ENCODE measurements at regions not wholly inside any gene's neighbourhood (a gene's known extent, or its start where the extent isn't known, plus 50 kb on each side); places are given as distances from the start of the nearest gene placed in this dataset.

DNA sequence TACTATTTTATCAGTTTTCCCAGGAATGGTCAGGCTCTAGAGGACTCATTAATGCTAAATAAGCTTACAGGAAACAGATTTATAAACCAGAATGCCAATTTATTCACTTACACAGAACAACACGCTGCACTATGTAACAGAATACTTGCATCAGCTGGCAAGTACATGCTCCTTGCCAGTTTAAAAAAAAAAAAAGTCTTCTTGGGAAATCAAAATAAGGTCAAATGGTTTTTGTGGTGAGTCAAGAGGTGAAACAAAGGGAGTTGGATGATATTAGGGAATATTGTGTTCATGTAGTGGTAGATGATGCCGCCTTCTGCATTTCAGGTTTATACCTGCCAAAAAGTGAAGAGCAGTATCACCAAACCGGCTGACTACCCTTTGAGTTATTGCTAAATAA is 1322.1 kb upstream of the ZEB2 start:
- peak; percentile 42 for DNase-seq

DNA sequence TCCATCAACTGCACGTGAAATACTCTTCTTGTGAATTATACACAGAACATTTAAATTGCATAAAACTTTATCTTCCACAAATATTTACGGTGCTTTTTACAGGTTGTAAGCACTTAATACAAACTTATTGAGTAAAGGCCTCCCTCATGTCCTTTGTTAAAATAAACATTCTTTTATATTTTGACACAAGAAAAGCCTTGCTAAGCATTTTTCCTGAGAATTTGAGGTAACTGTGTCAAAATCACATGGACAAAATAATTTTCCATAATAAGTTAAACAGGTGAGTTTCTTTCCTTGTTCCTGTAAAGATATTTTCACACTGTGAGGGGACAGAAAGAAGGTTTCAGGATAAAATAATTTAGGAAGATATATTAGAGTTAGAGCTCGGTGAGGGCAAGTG is 1317.1 kb upstream of the ZEB2 start:
- DNase-seq: no peak

DNA sequence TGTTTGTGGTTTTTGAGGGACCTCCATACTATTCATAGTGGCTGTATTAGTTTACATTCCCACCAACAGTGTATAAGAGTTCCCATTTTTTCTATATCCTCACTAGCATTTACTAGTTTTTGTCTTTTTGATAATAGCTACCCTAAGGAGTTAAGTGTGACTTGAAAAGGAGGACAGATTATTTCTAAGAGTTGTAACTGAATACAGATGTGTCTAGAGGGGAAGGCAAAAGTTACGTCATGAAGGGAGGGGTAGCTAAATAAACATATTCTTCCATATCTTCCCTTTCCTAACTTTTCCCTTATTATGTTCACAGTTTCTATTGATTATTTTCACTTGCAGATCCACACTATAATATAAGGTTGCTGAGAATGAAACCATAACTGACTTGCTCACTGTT is 1315.7 kb upstream of the ZEB2 start:
- DNase-seq: no peak

DNA sequence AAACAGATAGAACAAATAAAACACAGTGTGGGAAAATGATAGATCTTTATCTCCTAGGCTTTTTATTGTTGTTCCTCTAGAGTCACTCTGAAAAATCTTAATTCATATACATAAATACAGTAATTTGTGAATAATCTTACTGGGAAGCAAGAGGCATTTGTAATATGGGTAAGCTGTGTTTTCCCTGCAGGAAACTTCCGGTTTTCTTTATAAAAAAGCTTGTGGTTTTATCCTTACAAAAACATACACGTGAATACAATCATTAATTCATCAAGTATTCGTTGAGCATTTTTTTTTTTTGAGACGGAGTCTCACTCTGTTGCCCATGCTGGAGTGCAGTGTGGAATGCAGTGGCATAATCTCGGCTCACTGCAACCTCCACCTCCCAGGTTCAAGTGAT is 1312.8 kb upstream of the ZEB2 start:
- no peak for DNase-seq

DNA sequence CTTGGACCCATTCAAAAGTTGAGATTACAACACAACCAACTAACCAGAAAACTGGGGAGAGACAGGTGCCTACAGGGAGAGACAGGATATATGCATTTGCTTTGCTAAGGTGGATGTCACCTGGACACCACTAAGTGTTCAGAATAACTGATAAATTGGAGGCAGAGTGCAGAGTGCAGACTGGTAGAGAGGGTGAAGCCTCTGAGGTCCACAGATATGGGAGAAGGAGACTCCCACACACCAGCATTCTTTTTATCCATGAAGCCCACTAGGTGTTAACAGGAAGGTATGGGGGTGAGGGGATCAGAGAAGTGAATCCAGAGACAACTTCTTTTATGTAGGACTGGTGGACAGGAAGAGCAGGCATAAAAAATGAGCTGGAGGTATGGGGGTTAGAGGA is 1310.0 kb upstream of the ZEB2 start:
- no peak for DNase-seq

DNA sequence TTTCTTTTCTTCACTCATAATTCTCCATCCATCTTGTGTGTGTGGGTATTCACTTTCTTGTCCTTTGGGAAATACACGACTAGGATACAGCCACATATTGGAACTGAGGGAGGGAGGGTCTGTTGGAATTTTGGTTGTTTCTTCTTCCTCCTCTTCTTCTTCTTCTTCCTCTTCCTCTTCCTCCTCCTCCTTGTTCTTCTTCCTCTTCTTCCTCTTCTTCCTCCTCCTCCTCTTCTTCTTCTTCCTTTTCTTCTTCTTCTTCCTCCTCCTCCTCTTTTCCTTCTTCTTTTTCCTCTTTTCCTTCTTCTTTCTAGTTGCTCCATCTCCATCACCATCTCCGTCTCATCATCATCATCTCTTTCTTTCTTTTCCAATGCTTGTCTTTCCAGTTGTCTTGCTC is 1307.3 kb upstream of the ZEB2 start:
- no peak for DNase-seq

DNA sequence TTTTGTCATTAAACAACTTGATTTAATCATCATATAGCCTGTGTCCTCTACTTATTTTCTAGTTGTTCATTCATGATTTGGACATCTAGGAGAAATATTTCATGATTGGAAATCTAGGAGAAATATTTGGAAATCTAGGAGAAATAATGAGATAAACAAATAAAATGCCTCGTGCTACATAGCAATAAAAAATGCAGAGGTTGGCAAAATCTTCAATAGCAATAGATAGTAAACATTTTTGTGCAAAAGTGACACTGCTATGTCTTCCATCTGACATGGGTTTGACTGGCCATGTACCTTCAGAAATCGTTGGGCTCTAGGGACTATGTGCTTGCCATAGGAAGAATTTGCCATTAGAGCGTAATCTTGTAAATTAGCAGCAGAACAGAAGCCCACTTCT is 1304.5 kb upstream of the ZEB2 start:
- DNase-seq: no peak

DNA sequence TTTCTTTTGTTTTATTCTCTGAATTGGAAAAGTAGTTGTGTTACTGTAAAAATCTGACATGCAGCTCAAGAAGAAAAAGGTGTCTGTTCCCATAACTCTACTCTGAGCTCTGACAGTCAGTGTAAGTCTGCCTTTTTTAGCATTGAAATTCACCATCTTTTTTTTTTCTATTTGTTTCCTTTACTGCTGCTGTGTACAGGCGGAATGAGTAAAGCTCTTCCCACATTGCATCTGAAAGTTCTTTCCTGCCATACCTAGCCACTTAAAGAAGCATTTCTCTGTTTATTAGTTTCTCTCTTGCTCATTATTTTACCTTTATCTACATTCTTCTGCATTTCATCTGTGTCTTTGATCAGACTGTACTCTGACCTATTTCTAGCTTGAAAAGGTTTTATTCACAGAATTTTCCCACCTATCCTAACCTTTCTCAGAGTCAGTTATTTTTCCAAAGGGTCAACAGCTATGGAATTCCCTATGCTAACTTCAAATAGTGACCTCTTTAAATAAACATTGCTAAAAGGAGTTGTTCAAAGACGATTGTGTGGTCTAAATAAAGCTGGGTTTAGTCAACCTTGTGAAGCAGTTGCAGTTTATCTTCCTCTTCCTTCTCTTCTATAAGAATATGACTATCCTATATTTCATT is 1303.1 kb upstream of the ZEB2 start:
- no peak for DNase-seq

DNA sequence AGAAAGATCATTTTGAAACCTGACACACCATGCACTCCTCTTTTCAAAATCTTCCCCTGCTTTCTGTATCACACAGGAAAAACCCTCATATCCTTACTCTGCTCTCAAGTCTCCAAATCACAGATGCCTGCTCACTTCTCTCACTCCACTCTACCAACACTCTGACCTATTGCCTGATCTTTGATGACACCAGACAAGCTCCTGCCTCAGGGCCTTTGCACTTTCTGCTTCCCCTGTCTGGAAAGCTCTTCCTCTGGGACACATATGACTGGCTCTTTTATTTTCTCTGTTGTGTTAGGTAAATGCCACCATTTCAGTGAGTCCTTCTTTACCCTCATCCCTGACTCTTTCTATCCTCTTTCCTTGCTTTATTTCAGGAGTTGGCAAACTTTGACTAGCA is 1300.7 kb upstream of the ZEB2 start:
- DNase-seq: no peak

DNA sequence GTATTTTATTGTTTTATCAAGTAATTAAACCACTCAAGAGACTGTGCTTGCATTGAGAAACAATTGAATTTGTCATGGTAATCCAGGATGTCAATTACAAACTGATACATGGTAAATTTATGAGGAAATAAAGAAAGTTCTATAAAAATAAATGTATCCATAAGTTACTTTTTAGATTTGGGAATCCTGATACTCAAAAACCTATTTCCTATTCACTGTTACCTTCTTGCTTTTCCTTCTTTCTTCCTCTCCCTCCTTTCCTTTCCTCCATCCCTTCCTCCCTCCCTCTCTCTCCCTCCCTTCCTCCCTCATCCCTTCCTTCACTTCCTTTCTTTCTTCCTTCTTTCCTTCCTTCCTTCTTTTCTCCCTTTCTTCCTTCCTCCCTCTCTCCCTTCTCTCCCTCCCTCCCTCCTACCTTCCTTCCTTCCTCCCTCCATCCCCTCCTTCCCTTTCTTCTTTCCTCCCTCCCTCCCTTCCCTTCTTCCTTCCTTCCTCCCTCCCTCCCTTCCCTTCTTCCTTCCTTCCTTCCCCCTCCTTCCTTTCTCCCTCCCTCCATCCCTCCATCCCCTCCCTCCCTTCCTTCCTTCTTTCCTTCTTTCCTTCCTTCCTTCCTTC is 1299.1 kb upstream of the ZEB2 start:
- DNase-seq: no peak

DNA sequence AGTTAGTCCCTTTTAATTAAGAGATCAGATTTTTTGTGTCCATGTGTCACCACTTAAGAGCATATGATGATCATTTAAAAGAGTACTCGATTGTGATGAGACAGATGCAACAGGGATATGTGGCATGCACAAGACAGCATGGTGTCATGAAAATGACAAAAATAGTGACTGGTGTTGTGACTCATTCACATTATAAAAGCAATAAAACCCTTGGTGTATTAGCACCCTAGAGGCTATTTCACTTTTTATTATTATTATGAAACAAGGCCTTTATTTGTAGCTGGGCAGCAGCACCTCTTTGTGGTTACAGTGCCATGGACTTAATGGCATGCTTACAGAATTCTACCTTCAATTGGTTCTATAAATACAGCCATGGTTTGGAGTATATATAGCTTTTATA is 1296.0 kb upstream of the ZEB2 start:
- no peak for DNase-seq

DNA sequence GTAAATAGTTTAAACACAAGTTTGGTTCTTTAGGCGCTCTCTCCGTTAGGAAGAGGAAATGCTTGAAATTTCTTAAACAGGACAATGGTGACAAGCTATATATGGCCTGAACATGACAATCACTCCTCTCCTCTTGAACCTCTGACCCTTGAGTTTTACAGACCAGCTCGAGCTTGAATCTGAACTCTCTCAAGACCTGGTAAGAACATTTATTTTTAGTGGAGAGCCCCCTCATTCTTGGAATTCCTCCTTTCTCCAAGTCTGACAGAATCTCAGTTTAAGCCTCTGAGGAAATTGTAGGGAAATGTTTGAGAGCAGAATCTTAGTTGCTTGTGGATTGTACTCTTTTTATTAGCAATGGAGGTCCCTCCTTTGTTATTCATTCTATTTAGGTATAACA is 1293.6 kb upstream of the ZEB2 start:
- no peak for DNase-seq

DNA sequence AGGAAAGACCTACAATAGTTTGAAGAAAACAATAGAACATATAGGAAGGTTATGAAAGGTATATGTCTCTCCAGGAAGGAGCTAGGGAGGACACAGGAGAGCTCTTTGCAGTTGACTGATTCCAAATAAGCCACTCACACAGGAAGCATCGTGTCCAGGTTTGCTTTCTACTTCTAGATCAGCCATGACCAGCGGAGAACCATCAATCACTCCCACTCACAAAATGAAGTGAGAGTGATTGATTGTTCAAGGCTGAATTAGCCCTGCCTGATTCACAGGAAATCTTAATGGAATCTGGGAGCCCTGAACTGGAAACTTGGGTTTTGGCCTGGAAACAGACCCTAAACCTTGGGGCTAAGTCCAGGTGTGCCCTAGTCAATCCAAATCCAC is 1292.2 kb upstream of the ZEB2 start:
- no peak for DNase-seq

DNA sequence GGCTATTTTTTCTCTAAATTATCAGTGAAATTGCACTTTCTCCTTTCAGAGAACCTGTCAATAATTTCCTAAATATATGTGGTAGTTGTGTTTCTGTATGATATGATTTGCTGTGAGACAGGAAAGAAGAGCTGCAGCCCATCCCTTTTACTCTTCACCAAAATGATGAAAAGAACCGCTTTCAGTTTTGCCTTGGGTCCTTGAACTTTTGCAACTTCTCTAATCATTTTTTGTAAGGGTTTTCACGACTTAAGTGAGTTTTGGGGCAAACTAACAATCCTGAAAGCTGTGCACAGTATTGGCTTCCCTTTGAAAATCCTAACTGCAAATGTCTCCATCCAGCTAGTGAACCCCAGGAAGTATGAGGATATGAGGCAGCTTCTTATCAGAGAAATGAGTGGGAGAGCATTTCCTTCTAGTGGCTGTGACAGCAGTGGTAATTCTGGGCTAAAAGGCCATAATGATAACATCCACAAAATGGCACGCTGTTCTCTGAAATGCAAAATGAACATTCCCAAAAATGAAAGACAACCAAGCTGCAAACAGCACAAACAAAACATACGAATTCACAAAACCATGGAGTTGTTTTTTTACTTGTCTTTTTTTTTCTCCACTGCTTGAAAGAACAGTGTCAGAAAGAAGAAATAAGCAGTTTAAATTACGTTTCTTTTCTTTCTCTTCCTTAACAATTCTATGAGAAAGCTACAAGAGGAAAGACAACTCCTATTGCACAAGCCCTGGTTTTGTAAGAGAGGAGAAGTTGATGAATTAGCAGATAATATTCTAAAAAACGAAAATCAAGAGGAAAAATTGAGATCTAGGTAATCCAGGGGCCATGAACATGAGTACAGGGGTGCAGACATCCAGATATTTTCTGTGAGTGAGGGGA is 1291.6 kb upstream of the ZEB2 start:
- no peak for DNase-seq

DNA sequence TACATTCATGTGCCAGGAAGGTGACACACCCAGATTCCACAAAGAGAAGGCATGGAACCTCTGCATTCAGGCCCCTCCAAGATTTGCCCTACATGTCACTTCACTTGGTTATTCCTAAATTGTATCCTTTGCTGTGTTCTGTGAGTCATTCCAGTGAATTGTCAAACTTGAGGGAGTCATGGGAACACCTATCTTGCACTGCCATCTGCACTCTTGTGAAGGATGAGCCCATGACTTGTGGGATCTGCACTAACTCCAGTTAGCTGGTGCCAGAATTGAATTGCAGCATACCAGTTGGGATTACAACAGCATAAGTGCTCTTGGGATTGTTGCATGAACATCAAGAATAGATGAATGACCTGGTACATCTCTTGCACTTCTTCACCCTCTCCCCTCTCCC is 1288.0 kb upstream of the ZEB2 start:
- DNase-seq: no peak

DNA sequence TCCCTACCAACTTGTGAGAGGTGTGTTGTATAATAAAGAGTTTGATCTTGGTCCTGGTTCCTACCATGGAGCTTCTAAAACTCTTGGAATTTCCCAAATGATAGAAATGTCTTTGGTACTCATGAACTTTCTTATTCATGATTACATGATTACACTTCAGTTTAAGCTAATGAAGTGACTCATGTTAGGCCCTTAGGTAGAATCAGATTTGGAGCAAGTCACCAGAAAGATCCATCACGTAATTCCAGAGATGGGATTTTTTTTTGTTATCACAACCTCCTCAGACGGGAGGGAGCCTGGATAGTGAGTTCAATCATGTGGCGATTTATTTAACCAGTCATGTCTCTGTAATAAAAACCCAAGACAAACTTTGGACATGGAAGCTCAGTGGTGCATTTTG is 1287.6 kb upstream of the ZEB2 start:
- no peak for DNase-seq

DNA sequence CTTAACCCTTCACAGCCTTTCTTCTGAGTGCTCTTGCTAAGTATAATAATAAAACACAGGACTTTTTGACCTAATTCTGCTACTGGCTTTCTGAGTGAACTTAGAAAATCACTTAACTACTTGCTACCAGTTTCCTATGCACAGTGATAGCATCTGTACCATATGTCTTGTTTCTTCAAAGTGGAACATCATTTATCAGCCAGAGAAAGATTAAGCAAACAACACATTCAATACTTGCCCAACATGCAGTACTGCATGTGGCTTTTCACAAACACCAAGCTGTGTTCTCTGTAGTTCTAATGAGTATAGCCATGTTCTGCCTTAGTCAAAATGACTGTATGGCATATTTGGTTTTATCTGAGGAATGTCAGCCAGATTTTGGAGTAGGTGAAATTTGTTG is 1286.6 kb upstream of the ZEB2 start:
- no peak for DNase-seq

DNA sequence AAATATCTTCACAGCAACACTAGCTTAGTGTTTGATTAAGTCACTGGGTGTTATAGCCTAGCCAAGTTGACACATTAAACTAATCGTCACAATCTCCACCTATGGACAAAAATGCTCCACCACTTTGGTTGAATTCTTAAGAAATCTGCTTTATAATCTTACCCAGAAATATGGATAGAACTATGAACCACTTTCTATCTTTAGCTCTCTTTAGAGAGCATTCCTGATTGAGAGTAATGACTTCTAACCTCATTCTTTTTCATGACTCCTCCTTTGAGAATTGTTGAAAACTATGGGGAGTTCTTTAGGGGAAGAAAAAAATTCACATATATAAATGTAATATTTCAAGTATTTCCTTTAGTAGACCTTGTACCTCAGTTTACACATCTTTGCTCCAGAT is 1282.2 kb upstream of the ZEB2 start:
- no peak for DNase-seq

DNA sequence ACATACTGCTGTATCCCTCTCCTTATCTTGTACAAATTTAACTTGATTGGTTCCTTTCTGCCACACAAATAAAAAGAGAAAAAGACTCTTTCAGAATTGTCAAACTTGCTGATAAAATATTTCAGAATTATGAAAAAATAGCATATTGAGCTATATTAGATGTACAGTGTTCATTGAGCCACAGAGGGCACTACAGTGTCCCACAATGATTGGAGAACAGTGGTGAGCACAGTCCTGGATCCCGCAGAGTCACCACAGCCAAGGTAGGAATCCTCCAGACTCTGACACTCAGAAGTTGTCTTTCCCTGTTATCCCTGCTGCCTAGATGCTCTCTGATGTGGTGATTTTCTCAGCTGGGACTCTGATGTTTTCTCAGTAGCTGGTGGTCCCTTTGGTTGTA is 1281.3 kb upstream of the ZEB2 start:
- DNase-seq: no peak

DNA sequence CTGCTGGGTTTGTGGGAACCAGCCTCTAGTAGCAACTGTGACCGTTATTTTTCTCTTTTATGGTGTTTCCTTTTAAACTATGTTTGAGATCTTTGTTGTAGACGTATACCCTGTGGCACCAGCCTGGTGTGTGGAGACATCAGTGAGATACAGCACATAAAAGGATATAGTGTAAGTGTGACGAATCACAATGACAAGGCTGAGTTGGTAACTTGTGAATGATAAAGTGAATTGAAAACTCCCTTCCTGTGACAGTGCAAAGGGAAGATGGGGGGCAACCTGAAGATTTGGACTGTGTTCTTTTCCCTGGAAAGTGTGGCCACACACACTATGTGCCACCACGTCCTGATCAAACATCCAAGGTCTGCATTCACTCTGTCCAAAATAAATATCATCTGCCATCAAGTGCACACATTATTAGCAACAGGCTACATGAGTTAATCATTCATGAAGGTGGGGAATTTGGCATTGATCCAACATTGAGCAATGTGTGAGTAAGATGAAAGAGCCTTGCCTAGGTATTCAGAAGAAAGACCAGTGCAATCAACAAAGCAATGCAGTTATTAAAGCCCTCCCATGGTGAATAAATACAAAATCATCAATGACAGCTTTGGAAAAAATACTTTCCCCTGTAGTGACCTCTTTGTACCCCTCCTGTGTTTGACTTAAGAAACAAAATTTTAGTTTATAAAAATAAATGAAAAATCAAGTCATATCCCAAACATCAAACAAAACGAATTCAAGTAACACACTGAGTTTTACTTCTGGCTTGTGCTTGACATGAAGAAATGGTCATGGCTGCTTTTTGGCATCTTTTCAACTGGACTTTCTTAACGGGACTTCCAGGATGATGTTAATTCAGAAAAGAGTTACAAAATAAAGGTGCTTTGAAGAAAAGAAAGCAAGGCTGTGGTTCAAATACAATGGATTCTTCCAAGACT is 1280.5 kb upstream of the ZEB2 start:
- DNase-seq: no peak

DNA sequence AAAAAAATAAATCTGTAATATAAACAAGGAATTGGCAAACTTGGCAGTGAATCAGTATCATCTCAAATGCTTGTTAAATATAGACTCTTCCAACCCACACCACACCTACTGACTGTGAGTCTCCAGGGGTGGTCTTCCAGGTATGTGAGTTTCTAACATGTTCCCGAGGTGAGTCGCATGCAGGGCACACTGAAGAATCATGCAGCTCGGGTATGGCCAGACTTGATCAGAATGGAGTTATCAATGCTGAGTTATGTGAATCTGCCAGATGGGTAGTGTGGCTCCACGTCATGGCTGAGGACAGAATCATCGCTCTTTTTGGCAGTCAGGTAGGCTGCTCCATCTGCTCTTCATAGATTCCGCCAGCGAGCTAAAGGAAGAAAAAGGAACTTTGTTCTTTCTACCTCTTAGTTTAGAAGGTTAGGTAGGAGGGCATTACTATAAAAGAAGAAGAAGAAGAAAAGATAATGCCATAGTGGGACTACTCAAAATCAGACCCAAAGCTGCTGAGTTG is 1279.7 kb upstream of the ZEB2 start:
- DNase-seq: no peak

DNA sequence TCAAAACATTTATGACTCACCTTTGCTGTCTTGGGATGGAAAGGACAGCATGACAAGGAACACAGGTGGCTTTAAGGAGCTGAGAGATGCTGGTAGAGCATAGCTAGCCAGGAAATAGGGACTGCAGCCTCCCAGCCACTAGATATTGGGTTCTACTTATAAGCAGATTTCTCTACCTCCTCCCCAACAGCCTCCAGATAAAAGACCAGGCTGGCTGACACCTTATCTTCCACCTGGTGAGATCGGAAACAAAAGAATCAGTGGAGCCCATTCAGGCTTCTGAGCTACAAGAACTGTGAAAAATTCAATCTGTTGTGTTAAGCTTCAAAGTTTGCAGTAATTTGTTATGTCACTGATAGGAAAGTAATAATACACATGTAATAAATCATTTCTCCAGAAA is 1278.5 kb upstream of the ZEB2 start:
- no peak for DNase-seq

DNA sequence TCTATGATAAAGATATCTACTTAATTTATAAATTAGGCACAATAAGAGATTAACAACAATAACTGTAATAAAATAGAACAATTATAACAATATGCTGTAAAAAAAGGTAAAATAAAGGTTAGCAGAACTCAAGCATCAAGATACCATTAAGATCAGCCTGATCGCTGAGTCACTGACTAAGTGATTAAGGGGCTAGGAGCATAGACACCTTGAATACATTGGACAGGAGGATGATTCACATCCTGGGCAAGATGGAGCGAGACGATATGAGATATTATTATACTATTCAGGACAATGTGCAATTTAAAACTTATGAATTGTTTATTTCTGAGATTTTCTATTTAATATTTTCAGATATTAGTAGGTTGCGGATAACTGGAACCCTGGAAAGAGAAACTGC is 1277.8 kb upstream of the ZEB2 start:
- no peak for DNase-seq
